Small intestine (tissue), 7 donors: ENCODE measurements at regions not wholly inside any gene's neighbourhood (a gene's known extent, or its start where the extent isn't known, plus 50 kb on each side); places are given as distances from the start of the nearest gene placed in this dataset.

Experiments used
- DNase-seq, 2 donors: peaks; one replicate each; pipeline versions ENCODE4 v3.0.0 to v3.0.0-alpha.2; 2013
- FAIRE-seq: peaks from 2 replicates; lab custom pipeline; 2012; peaks lifted over from hg19 to GRCh38; lab: Jason Lieb, UNC
- H3K27ac ChIP-seq, 3 donors: one replicate each; pipeline ENCODE4 v1.5.1; 2013; ENCODE audit warnings: low read length in 2 of 3, mild to moderate bottlenecking in 2 of 3, control low read depth in 1 of 3, inconsistent platforms in 1 of 3, low read depth in 1 of 3, moderate library complexity in 1 of 3
- H3K27me3 ChIP-seq, 3 donors: one replicate each; pipeline ENCODE4 v1.6.1; 2013; ENCODE audit warnings: low read length in 3 of 3, inconsistent platforms in 1 of 3; ENCODE audit not compliant: control insufficient read depth in 3 of 3, insufficient read depth in 3 of 3
- H3K36me3 ChIP-seq, 3 donors: one replicate each; pipeline ENCODE4 v1.6.1; 2013; ENCODE audit warnings: low read length in 3 of 3, inconsistent platforms in 1 of 3, low read depth in 1 of 3, mild to moderate bottlenecking in 1 of 3, moderate library complexity in 1 of 3; ENCODE audit not compliant: control insufficient read depth in 3 of 3, insufficient read depth in 2 of 3
- H3K4me1 ChIP-seq, 3 donors: one replicate each; pipeline ENCODE4 v1.6.1; 2013; ENCODE audit warnings: low read length in 2 of 3, inconsistent platforms in 1 of 3, low read depth in 1 of 3, mild to moderate bottlenecking in 1 of 3, moderate library complexity in 1 of 3; ENCODE audit not compliant: control insufficient read depth in 3 of 3, insufficient read depth in 2 of 3
- H3K4me3 ChIP-seq, 3 donors: one replicate each; pipeline ENCODE4 v1.5.1; 2013; ENCODE audit warnings: low read length in 3 of 3, control low read depth in 1 of 3, inconsistent platforms in 1 of 3, low read depth in 1 of 3, mild to moderate bottlenecking in 1 of 3, moderate library complexity in 1 of 3
- H3K9me3 ChIP-seq, 2 donors: one replicate each; pipeline ENCODE4 v1.6.1; 2013; ENCODE audit warnings: low read depth in 1 of 2, low read length in 1 of 2; ENCODE audit not compliant: control insufficient read depth in 2 of 2, insufficient read depth in 1 of 2
- WGBS, 3 donors: extraction: QIAGEN DNeasy Blood & Tissue Kit; methylation state at CpG; one replicate each; pipeline ENCODE4 v1.1.7; 2013; 5-methylcytosine and 5-hydroxymethylcytosine counted together
- donor health status: healthy with polysubstance abuse.
- donor health status: control.
- donor health status: control.
- donor health status: Bipolar disorder and iron deficiency.
- donor health status: healthy.

GRCh38 chr5:56460195-56460546 lies 227.0 kb upstream of the ANKRD55 start:
- no peaks in the 10 kb centered on the region for H3K27me3 ChIP-seq
- no peak overlapping the region for H3K27ac ChIP-seq
- no peaks in the 10 kb centered on the region for H3K36me3 ChIP-seq
- WGBS, 3 donors = 23 to 58% (median 42%) methylated on average over 2 of the region's 2 CpGs
- H3K4me1 ChIP-seq = peaks cover 0 to 14% (median 0%) of the 10 kb centered on the region in 3 donors
- H3K9me3 ChIP-seq = no peaks in the 10 kb centered on the region
- no peak overlapping the region for H3K4me3 ChIP-seq
- DNase-seq (no peak), FAIRE-seq (no peak)

DNA sequence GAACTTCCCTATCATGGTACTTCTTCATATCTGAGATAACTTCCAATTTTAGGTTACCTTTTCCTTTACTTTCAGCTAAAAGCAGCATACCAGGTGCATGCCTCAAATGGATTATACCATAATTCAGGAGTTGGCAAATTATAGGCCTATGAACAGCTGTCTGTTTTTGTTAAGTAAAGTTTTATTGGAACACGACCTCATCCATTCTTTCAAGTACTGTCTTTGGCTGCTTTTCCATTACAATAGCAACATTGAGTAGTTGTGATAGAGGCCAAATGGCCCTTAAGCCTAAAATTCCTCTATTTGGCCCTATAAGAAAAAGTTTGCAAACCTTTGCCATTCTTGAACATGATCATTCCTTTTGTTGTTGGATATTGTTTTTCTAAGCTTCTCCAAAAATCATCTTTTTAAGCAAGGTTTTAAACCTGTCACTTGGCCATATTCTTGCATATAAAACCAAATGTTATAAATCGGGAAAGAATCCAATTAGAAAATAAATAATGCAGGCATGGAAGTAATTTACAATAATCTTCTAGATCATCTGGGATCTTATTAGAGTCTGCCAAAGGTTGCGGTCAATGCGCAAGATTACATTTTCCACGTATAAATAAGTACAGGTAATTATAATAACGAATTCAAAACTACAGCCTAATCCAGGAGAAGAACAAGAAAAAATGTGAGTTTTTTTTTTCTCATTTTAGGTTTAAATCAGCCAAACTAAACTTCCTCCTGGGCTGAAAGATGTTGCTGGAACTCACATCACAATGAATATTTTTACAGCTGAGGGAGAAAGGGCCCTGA lies 226.5 kb upstream of the ANKRD55 start:
- WGBS, 3 donors = 82 to 88% (median 84%) methylated on average over 6 of the region's 6 CpGs
- Histone ChIP-seq H3K4me3 (no peak overlapping the region), H3K4me1 (peaks cover 0 to 9% (median 0%) of the 10 kb centered on the region in 3 donors), H3K9me3 (peaks cover 0 to under 1% of the 10 kb centered on the region in 2 donors), H3K27ac (no peak overlapping the region), H3K36me3 (no peaks in the 10 kb centered on the region), H3K27me3 (no peaks in the 10 kb centered on the region)
- FAIRE-seq (no peak), DNase-seq (no peak)

- peaks cover 0 to 9% (median 0%) of the 10 kb centered on the region in 3 donors for H3K4me1 ChIP-seq
- no peak overlapping the region for H3K4me3 ChIP-seq
- no peak for DNase-seq
- H3K27me3 ChIP-seq = no peaks in the 10 kb centered on the region
- no peak overlapping the region for H3K27ac ChIP-seq
- 69 to 79% (median 75%) methylated on average over 8 of the region's 8 CpGs for WGBS, 3 donors
- H3K36me3 ChIP-seq = no peaks in the 10 kb centered on the region
- FAIRE-seq = no peak
- peaks cover 0 to 9% of the 10 kb centered on the region in 2 donors for H3K9me3 ChIP-seq
Observed at GRCh38 chr5:56457887-56458812, 225.0 kb upstream of the ANKRD55 start.

DNA sequence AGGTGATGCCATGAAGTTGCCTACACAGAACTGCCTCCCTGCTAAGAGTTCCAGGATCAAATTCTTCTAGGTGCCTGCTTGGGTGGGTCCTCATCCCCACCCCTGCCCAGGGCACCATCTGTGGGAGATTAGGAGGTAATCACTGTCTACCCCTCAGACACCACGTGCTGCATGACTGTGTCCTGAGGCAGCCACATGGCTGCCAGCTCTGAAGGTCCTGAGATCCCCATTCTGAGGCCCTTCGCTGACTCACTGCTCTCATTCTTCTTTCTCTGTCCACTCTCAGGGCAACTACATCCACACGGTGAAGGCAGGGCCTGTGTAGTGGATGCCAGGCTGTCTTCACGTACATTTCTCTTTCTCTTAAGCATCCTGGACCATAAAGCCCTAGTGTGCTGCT lies 222.9 kb upstream of the ANKRD55 start:
- WGBS, 3 donors = 71 to 85% (median 78%) methylated on average over 4 of the region's 4 CpGs
- FAIRE-seq (no peak), DNase-seq (no peak)
- peaks cover 0 to 12% (median 0%) of the 10 kb centered on the region in 3 donors for H3K4me1 ChIP-seq
- H3K9me3 ChIP-seq = peaks cover 0 to 15% of the 10 kb centered on the region in 2 donors
- no peaks in the 10 kb centered on the region for H3K36me3 ChIP-seq
- H3K27ac ChIP-seq = no peak overlapping the region
- H3K4me3 ChIP-seq = no peak overlapping the region
- no peaks in the 10 kb centered on the region for H3K27me3 ChIP-seq

GRCh38 chr5:56455417-56455816 lies 222.3 kb upstream of the ANKRD55 start:
- DNase-seq (no peak), FAIRE-seq (no peak)
- H3K9me3 ChIP-seq = peaks cover 0 to 15% of the 10 kb centered on the region in 2 donors
- no peak overlapping the region for H3K4me3 ChIP-seq
- no peak overlapping the region for H3K27ac ChIP-seq
- WGBS, 3 donors = 89 to 98% (median 93%) methylated on average over 4 of the region's 4 CpGs
- H3K27me3 ChIP-seq = no peaks in the 10 kb centered on the region
- H3K36me3 ChIP-seq = no peaks in the 10 kb centered on the region
- H3K4me1 ChIP-seq = peaks cover 0 to 6% (median 0%) of the 10 kb centered on the region in 3 donors

- H3K9me3 ChIP-seq = peaks cover 0 to 15% of the 10 kb centered on the region in 2 donors
- no peak for FAIRE-seq
- WGBS, 3 donors = 86 to 92% (median 90%) methylated on average over 15 of the region's 15 CpGs
- H3K27ac ChIP-seq = no peak overlapping the region
- peaks cover 0 to 3% (median 0%) of the 10 kb centered on the region in 3 donors for H3K4me1 ChIP-seq
- H3K4me3 ChIP-seq = no peak overlapping the region
- H3K36me3 ChIP-seq = no peaks in the 10 kb centered on the region
- DNase-seq = no peak
- H3K27me3 ChIP-seq = no peaks in the 10 kb centered on the region
Observed at GRCh38 chr5:56454219-56454862, 221.2 kb upstream of the ANKRD55 start.

- Histone ChIP-seq H3K27ac (no peak overlapping the region), H3K4me1 (peaks cover 0 to 23% (median 3%) of the 10 kb centered on the region in 3 donors), H3K4me3 (no peak overlapping the region), H3K27me3 (no peaks in the 10 kb centered on the region), H3K36me3 (no peaks in the 10 kb centered on the region), H3K9me3 (peaks cover 0 to 22% of the 10 kb centered on the region in 2 donors)
- FAIRE-seq (no peak), DNase-seq (no peak)
- 71 to 91% (median 80%) methylated on average over 7 of the region's 7 CpGs for WGBS, 3 donors
Observed at GRCh38 chr5:56451742-56452141, 218.6 kb upstream of the ANKRD55 start.

- DNase-seq (no peak), FAIRE-seq (no peak)
- H3K27ac ChIP-seq = no peak overlapping the region
- no peak overlapping the region for H3K4me3 ChIP-seq
- 80 to 83% (median 80%) methylated on average over 8 of the region's 8 CpGs for WGBS, 3 donors
- no peaks in the 10 kb centered on the region for H3K36me3 ChIP-seq
- H3K4me1 ChIP-seq = peaks cover 0 to 25% (median 3%) of the 10 kb centered on the region in 3 donors
- H3K27me3 ChIP-seq = no peaks in the 10 kb centered on the region
- H3K9me3 ChIP-seq = peaks cover 0 to 22% of the 10 kb centered on the region in 2 donors
Observed at GRCh38 chr5:56450766-56451165, 217.6 kb upstream of the ANKRD55 start.
